ENCODE measurements at regions not wholly inside any gene's neighbourhood (a gene's known extent, or its start where the extent isn't known, plus 50 kb on each side); places are given as distances from the start of the nearest gene placed in this dataset.

DNA sequence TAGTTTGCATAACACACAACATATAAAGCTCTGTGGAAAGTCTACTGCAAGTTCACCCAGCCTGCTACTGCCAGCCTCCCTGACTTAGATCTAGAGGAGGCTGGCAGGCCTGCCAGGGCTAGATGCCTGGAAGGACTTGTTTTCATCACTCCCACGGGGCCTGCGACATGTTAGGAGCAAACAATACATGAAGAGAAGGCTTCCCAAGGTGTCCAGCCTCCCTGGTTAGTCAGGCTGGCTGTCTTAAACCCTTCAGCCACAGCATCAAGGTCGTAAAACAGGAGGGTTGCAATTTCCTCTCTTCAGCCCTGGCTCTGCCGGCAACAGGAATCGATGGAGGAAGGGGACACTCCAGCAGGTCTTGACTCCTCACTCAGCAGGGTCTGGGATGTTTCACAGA is 104.5 kb downstream of the NGF start:
- Mint-ChIP-seq H3K4me3 (no peak overlapping the region), H3K9me3 (no peaks in the 10 kb centered on the region), H3K27me3 (ENCODE audit: low read depth) (no peaks in the 10 kb centered on the region), H3K27ac (no peak overlapping the region), H3K4me1 (ENCODE audit: low read depth) (no peaks in the 10 kb centered on the region), H3K36me3 (ENCODE audit: low read depth) (no peaks in the 10 kb centered on the region)
- no peak for DNase-seq (ENCODE audit: low spot score)

DNA sequence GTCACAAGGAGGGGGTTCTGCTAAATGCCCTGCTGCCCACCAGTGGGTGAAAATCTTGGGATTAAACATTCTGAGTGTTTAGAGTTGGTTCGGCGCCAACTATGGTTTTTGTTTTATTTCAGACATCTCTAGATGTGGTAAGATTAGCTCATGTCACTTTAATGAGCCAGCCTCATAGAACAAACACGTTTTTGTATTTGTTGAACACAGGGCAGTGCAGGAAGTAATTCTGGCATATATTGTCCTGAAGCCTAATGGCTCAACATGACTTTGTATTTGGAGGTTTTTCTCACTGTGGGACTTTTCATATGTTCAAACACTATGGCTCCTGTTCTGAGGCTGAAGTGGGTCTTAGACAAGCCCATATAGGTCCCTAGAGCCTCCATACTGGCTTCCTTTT is 107.8 kb downstream of the NGF start:
- H3K4me3 Mint-ChIP-seq: no peak overlapping the region
- no peaks in the 10 kb centered on the region for H3K27me3 Mint-ChIP-seq (ENCODE audit: low read depth)
- H3K9me3 Mint-ChIP-seq: no peaks in the 10 kb centered on the region
- no peak overlapping the region for H3K27ac Mint-ChIP-seq
- no peaks in the 10 kb centered on the region for H3K4me1 Mint-ChIP-seq (ENCODE audit: low read depth)
- no peak for DNase-seq (ENCODE audit: low spot score)
- H3K36me3 Mint-ChIP-seq (ENCODE audit: low read depth): no peaks in the 10 kb centered on the region

DNA sequence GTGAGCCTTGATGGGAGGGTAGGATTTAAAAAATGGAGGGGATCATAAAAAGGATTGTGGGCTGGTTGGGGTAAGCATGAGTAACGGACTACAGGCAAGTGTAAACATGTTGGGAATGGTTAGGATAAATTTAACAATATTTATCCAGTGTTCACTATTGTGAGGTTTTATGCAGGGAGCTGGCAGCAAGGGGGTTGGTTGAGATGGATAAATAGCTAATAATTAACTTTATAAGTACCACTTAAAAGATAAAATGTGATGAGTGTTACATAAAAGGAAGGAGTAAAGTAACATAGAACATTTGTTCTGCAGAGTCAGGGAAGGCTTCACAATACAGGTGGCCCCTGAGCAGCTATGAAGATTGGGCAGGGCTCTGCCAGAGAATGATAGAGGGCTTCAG is 109.0 kb downstream of the NGF start:
- H3K36me3 Mint-ChIP-seq (ENCODE audit: low read depth): no peaks in the 10 kb centered on the region

DNA sequence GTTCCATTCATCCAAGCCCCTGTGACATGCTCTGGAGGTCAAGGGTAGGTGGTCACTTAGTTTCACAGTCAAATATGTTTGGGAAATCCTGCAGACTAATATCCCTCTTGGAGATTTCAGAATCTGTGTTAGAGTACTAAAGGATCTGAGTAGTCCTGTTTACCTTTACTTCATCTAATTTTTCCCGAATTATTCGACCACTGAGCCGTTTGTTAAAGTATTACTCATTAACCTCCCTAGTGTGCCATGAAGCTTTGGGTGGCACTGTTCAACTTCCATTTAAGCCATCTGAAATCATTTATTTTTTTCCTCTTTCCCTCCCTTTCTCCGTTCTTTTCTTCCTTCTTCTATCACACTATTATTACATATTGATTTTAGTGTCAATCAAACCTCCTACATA is 109.9 kb downstream of the NGF start:
- no peaks in the 10 kb centered on the region for H3K4me1 Mint-ChIP-seq (ENCODE audit: low read depth)
- H3K9me3 Mint-ChIP-seq: no peaks in the 10 kb centered on the region
- H3K27ac Mint-ChIP-seq: no peak overlapping the region
- H3K4me3 Mint-ChIP-seq: no peak overlapping the region
- DNase-seq (ENCODE audit: low spot score): no peak
- no peaks in the 10 kb centered on the region for H3K36me3 Mint-ChIP-seq (ENCODE audit: low read depth)
- no peaks in the 10 kb centered on the region for H3K27me3 Mint-ChIP-seq (ENCODE audit: low read depth)

More for the DNA sequence above, 109.0 kb downstream of the NGF start:
- DNase-seq (ENCODE audit: low spot score): no peak
- Mint-ChIP-seq H3K4me1 (ENCODE audit: low read depth) (no peaks in the 10 kb centered on the region), H3K4me3 (no peak overlapping the region), H3K27ac (no peak overlapping the region), H3K27me3 (ENCODE audit: low read depth) (no peaks in the 10 kb centered on the region), H3K9me3 (no peaks in the 10 kb centered on the region)

DNA sequence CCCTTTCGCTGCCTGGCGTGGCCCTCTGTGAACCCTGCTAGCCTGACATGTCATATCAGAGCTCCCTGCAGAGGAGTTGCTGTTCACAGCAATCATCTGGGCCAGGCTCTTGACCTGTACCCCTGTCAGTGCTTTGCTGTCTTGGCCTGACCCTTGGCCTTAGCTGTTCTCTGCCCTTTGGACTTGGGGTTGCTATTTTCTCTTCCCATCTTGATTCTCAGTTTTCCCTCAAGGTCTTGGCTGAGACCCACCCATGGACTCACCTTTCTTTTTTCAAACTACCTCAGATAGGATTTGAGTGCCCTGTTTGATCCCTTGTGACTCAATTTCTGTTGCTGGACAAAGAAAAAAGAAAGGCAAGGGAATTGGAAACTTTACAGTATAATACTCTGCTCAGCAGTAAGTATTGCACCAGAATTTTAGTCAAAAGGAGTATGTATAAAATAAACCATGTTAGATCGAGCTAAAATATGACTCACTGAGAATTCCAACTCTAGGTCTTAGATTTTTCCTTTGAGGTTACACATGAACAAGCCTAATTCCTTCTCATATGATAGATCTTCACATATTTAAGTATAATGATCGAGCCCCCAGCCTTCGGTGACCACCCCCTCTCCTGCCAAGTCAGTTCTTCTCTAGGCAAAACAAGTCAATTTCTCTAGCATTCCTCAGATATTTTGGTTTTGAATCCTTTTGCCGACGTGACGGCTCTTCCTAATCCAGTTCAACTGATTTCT is 110.5 kb downstream of the NGF start:
- no peaks in the 10 kb centered on the region for H3K36me3 Mint-ChIP-seq (ENCODE audit: low read depth)
- no peak overlapping the region for H3K4me3 Mint-ChIP-seq
- no peak overlapping the region for H3K27ac Mint-ChIP-seq
- no peak for DNase-seq (ENCODE audit: low spot score)
- no peaks in the 10 kb centered on the region for H3K9me3 Mint-ChIP-seq
- H3K4me1 Mint-ChIP-seq (ENCODE audit: low read depth): no peaks in the 10 kb centered on the region
- H3K27me3 Mint-ChIP-seq (ENCODE audit: low read depth): no peaks in the 10 kb centered on the region

DNA sequence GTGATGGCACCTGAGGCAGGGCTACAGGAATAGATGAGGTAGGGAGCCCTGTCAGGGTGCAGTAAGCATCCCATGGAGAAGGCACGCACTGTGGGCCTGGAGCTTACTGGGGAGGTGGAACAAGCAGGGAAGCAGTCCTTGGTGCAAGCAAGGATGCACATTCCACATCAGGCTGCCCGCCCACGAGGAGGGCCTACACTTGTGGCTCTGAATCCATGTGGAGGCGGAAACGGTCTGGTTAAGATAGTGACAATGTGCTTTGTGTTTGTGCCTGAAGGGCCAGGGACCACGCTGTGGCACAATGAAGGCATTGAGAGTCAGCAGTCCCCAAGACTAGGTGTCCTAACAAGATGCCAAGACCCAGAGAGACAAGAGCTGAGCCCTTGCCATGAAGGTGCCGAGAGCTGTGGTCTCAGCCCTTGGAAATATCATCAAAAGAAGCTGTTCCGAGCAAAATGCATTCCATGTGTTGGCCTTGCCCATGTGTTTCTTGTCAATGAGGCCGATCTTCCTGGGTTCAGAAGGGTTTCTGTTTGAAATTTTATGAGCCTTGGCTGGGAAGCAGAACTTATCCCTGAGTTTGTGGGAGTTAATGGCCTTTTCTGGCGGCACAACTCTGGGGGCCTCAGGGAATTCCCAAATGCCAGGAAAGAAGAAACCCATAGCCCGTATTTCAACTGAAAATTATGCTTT is 111.9 kb downstream of the NGF start:
- no peak for DNase-seq (ENCODE audit: low spot score)
- no peaks in the 10 kb centered on the region for H3K27me3 Mint-ChIP-seq (ENCODE audit: low read depth)

DNA sequence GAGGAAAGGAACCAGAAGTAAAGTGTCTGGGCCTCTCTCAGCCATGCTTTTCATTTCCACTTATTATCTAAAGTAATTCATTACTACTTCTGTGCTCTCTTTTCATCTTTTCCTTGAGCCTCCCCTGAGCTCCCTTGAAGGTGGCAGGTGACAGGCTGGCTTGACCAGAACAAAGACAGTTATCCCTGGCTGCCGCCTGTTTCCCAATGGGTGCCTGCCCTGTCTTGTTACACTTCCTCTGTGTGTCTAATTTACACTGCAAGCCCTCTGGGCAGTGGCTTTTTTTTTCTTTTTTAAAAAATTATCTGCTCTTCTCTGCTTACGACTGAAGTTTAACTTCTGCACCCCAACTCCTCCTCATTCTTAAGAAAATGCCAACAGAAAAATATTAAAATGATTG is 113.4 kb downstream of the NGF start:
- H3K36me3 Mint-ChIP-seq (ENCODE audit: low read depth): no peaks in the 10 kb centered on the region
- no peaks in the 10 kb centered on the region for H3K27me3 Mint-ChIP-seq (ENCODE audit: low read depth)
- H3K4me3 Mint-ChIP-seq: no peak overlapping the region
- no peaks in the 10 kb centered on the region for H3K9me3 Mint-ChIP-seq
- H3K27ac Mint-ChIP-seq: no peak overlapping the region
- no peaks in the 10 kb centered on the region for H3K4me1 Mint-ChIP-seq (ENCODE audit: low read depth)
- no peak for DNase-seq (ENCODE audit: low spot score)

More for the DNA sequence above, 111.9 kb downstream of the NGF start:
- Mint-ChIP-seq H3K9me3 (no peaks in the 10 kb centered on the region), H3K27ac (no peak overlapping the region), H3K4me1 (ENCODE audit: low read depth) (no peaks in the 10 kb centered on the region), H3K36me3 (ENCODE audit: low read depth) (no peaks in the 10 kb centered on the region), H3K4me3 (no peak overlapping the region)

DNA sequence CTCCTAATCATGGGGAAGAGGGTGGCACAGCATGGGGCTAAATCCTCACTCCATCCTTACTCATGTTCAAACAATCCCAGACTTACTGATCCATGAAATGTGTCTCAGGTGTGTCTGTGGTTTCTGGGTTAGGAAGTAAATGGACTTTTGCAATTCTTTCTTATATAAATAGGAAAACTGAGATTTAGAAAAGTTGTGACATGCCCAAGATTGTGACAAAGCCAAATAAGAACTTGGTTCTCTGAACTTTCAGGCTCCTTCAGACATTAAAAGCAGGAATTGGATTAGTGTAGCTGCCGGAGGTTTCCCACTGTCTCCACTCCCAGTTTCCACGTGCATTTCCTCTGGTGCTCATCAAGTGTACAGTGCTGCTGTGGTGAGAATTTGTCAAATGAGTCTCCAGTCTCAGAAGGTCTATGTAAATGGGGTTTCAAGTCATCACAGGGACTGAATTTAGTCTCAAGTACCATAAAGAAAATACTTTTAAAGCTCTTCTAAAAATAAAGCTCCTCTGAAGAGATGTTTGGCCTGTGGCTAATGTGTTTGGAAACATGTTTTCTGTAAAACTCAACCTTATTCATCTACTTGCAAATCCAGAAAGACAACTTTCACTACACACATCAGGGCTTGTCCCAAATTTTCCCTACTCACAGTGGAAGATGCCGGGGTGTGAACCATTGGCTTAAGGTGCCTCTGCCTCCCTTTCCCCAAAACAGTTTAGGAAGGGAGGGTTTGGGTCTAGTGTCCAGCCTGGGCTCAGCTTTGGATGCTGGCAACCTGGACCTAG is 115.2 kb downstream of the NGF start:
- no peaks in the 10 kb centered on the region for H3K27me3 Mint-ChIP-seq (ENCODE audit: low read depth)
- no peaks in the 10 kb centered on the region for H3K4me1 Mint-ChIP-seq (ENCODE audit: low read depth)
- no peaks in the 10 kb centered on the region for H3K36me3 Mint-ChIP-seq (ENCODE audit: low read depth)
- H3K27ac Mint-ChIP-seq: no peak overlapping the region
- no peaks in the 10 kb centered on the region for H3K9me3 Mint-ChIP-seq
- no peak overlapping the region for H3K4me3 Mint-ChIP-seq
- DNase-seq (ENCODE audit: low spot score): no peak

DNA sequence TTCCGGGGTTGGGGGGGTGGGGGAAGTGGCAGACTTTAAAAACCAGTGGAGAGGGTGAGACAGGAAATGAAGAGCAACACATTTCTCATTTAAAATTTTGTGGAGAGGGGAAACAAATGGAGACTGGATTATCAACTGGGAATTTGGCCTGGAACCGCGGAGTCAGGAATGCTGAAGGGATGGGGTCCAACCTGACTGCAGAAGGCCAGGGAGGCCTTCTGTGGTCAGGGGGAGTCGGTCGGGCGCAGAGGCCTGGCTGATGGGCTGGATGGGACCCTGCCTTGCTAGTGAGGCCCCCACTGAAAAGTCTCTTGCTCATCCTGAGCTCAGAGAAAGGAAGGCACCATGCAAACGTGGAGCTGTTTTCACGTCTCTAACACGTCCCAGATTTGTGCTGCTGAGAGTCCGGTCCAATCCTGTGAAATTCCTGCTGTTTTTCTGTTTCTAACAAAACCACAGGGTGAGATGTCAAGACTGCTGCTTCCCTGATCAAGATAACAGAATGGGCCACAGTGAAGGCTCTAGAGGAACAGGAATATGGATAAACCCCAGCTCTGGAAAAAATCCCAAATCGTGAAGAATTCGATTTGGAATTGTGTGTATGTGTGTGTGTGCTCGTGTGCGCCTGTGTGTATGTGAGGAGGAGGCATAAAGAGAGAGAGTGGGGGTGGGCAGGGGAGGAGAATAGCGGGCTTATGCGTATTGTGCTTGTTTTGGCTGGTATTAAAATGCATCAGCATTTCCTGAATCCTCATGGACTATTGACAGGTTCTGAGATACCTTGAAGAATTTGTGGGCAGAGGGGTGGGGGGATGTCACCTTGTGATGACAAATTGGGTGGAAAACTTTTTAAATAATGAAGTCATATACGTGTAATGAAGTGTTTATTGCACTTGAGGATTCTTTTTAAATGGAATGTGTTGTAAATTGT is 117.4 kb downstream of the NGF start:
- no peak overlapping the region for H3K27ac Mint-ChIP-seq
- no peaks in the 10 kb centered on the region for H3K9me3 Mint-ChIP-seq
- H3K27me3 Mint-ChIP-seq (ENCODE audit: low read depth): no peaks in the 10 kb centered on the region
- H3K4me1 Mint-ChIP-seq (ENCODE audit: low read depth): no peaks in the 10 kb centered on the region
- H3K4me3 Mint-ChIP-seq: no peak overlapping the region
- H3K36me3 Mint-ChIP-seq (ENCODE audit: low read depth): no peaks in the 10 kb centered on the region
- DNase-seq (ENCODE audit: low spot score): no peak

DNA sequence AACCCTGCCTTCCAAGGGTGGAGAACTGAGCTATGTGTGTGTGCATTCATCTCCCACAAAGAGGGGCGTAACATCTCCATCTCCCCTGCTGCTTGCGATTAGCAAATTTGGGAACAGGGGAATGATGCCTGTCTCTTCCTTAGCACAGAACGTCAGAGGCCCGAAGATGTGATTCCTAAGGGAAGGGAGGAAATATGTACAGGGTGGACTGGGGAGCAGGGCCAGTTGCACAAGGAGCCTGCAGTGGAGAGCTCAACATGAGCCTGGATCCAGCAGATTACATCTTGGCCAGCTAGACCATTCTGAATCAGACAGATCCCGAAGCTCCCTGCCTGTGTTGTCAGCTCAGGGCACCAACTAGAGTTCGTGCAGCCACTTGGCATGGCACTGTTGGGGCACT is 118.1 kb downstream of the NGF start:
- Mint-ChIP-seq H3K4me3 (no peak overlapping the region), H3K9me3 (no peaks in the 10 kb centered on the region), H3K27me3 (ENCODE audit: low read depth) (no peaks in the 10 kb centered on the region), H3K36me3 (ENCODE audit: low read depth) (no peaks in the 10 kb centered on the region), H3K4me1 (ENCODE audit: low read depth) (no peaks in the 10 kb centered on the region), H3K27ac (no peak overlapping the region)
- no peak for DNase-seq (ENCODE audit: low spot score)

DNA sequence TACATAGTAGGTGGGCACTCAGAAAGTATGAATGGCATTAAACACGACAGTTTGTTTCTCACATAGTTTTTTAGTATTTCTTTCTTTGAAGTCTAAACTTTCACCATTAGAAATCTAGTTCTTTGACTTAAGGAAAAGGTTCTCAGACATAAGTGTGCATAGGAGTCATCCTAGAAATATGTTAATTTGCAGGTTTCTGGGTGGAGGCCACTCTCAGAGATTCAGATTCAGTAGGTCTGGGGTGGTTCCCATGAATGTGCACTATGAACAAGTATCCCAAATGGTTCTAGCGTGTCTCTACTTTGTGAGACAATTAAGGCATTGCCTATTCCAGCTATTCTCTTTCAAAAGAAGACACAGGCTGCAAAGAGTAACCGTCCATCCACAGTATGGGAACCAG is 119.3 kb downstream of the NGF start:
- no peak overlapping the region for H3K27ac Mint-ChIP-seq
- H3K9me3 Mint-ChIP-seq: no peaks in the 10 kb centered on the region
- H3K4me1 Mint-ChIP-seq (ENCODE audit: low read depth): no peaks in the 10 kb centered on the region
- DNase-seq (ENCODE audit: low spot score): no peak
- H3K36me3 Mint-ChIP-seq (ENCODE audit: low read depth): no peaks in the 10 kb centered on the region
- H3K27me3 Mint-ChIP-seq (ENCODE audit: low read depth): no peaks in the 10 kb centered on the region
- H3K4me3 Mint-ChIP-seq: no peak overlapping the region

DNA sequence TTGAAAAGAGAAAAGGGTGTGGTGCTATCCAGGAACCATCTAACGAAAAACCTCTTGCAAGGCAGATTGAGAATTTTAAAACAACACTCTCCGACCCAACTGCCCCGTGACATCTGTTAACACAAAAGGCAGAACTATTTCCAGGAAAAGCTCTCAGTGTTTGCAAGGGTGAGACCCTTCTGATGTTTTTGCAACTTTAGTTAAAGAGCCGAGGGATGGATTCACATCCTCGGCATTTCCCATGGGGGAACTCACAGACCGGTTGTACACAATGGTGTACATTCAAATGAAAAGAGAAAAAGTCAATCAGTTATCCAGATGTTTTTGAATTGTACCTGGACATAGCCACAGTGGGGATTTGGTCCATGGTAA is 120.0 kb downstream of the NGF start:
- Mint-ChIP-seq H3K9me3 (no peaks in the 10 kb centered on the region), H3K4me3 (no peak overlapping the region), H3K36me3 (ENCODE audit: low read depth) (no peaks in the 10 kb centered on the region), H3K27me3 (ENCODE audit: low read depth) (no peaks in the 10 kb centered on the region), H3K4me1 (ENCODE audit: low read depth) (no peaks in the 10 kb centered on the region), H3K27ac (no peak overlapping the region)
- no peak for DNase-seq (ENCODE audit: low spot score)

DNA sequence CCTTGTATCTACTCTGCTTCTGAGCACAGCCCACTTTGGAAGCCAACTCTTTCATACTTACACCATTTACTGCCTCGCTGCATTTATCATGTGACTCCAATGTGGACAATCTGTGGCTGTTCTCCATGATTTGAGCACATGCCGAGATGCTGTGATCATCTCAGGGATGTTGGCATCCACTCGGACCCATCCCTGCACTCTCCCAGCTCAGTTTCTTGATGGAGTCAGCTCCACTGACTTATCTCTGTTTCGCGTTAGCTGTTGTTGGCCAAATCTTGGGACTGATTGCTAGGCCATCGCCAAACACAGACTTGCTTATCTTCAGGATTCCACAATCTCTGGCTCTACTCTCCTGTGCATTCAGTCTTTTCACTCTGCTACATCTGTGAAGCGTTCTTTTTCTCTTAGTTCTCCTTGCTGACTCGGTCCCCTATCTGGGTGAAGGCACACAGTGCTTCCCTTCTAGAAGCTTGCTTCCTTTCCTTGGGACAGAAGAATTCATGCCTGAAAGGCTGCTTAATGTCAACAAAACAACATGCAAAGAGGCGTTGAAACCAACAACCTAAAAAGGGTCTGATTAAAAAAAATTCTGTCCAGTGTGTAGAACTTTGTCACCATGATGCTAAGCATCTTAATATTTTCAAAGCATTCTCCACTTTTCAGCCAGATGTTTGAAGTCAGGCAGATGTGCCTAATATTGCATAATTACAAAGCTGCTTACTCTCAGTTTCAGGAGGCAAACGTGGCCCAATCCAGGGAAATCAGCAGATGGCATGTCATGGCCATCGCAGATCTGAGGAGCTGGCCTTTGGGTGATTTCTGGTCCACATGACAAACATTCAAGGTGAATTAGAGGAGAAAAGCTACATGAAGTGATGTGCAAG is 120.7 kb downstream of the NGF start:
- Mint-ChIP-seq H3K4me3 (no peak overlapping the region), H3K27ac (no peak overlapping the region), H3K4me1 (ENCODE audit: low read depth) (no peaks in the 10 kb centered on the region), H3K27me3 (ENCODE audit: low read depth) (no peaks in the 10 kb centered on the region), H3K9me3 (no peaks in the 10 kb centered on the region), H3K36me3 (ENCODE audit: low read depth) (no peaks in the 10 kb centered on the region)
- no peak for DNase-seq (ENCODE audit: low spot score)

Measured in T-helper 2 cell treated with Interferon-gamma antibody and Interleukin-4, amounts not matched to agents 5 μg/mL and 100 μg/mL, for 36 hours (primary cell).